Breast epithelium (tissue), 4 donors: ENCODE measurements at regions not wholly inside any gene's neighbourhood (a gene's known extent, or its start where the extent isn't known, plus 50 kb on each side); places are given as distances from the start of the nearest gene placed in this dataset.

Experiments
- DNase-seq, 2 donors: peaks; one replicate each; pipeline ENCODE4 v3.0.0-alpha.2; 2019; ENCODE audit warnings: low spot score in 2 of 2
- H3K27ac ChIP-seq, 2 donors: fragments of 200-600 bp; sonication (generic) in 1 of 2; one replicate each; pipeline ENCODE4 v1.5.1; 2016 to 2019; ENCODE audit warnings: mild to moderate bottlenecking in 1 of 2
- H3K27me3 ChIP-seq, 2 donors: fragments of 200-600 bp; sonication (generic) in 1 of 2; one replicate each; pipeline versions ENCODE4 v1.5.1 to v1.6.0; 2017 to 2019; ENCODE audit warnings: control low read depth in 1 of 2, mild to moderate bottlenecking in 1 of 2
- H3K36me3 ChIP-seq: fragments of 200-600 bp; one replicate; pipeline ENCODE4 v1.5.1; 2019
- H3K4me1 ChIP-seq, 2 donors: fragments of 200-600 bp; sonication (generic); one replicate each; pipeline ENCODE4 v1.5.1; 2016 to 2019; ENCODE audit warnings: control low read depth in 1 of 2
- H3K4me3 ChIP-seq, 3 donors: fragments of 200-600 bp; sonication (generic); 1 replicate in 2 of 3; 2 replicates in 1 of 3; pipeline ENCODE4 v1.5.1; 2016 to 2019; ENCODE audit warnings: mild to moderate bottlenecking in 3 of 3, moderate library complexity in 2 of 3
- H3K9me3 ChIP-seq, 2 donors: fragments of 200-600 bp; sonication (generic) in 1 of 2; one replicate each; pipeline ENCODE4 v1.5.1; 2016 to 2019; ENCODE audit warnings: control low read depth in 1 of 2
- POLR2A ChIP-seq: fragments of 450-650 bp; IDR thresholded peaks from one replicate; pipeline ENCODE4 v1.6.1; 2016; ENCODE audit warnings: antibody characterized with exemption, mild to moderate bottlenecking, moderate library complexity
- POLR2AphosphoS5 ChIP-seq, 3 donors: sonication (generic); formaldehyde crosslinking; IDR thresholded peaks; one replicate each; pipeline ENCODE4 v1.6.1; 2017; ENCODE audit warnings: antibody characterized with exemption in 3 of 3
- intact Hi-C: fragments of 100-400 bp; cut with DNase I; formaldehyde crosslinking; loops from one replicate; pipeline ENCODE4 v1.15.1; 2023; ENCODE audit warnings: low total_unique reads
- TF ChIP-seq, protein P1 (sequence below), 3 donors: fragments of 450-650 bp; IDR thresholded peaks; one replicate each; pipeline ENCODE4 v1.5.1; 2016 to 2017; ENCODE audit warnings: antibody characterized with exemption in 3 of 3, mild to moderate bottlenecking in 3 of 3, moderate library complexity in 3 of 3

DNA sequence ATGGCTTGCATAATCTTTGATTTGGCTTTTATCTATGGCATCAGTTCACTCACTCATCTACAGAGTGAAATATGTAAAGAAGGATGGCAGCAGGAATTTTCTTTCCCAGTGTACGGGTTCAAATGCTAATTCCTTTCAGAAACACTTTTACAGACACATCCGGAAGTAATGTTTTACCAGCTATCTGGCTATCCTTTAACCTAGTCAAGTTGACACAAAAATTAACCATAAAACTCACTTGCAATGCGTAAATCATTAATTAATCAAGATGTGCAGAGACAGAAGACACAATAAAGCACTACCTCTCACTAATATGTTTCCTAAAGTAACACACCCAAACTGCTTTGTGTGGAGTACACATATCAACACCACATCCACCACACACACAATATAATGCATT is 378.9 kb upstream of the ANO3 start:
- no peaks in the 10 kb centered on the region for H3K36me3 ChIP-seq
- intact Hi-C loops: no loop called here
- DNase-seq: no peak
- TF ChIP-seq, protein P1, sequence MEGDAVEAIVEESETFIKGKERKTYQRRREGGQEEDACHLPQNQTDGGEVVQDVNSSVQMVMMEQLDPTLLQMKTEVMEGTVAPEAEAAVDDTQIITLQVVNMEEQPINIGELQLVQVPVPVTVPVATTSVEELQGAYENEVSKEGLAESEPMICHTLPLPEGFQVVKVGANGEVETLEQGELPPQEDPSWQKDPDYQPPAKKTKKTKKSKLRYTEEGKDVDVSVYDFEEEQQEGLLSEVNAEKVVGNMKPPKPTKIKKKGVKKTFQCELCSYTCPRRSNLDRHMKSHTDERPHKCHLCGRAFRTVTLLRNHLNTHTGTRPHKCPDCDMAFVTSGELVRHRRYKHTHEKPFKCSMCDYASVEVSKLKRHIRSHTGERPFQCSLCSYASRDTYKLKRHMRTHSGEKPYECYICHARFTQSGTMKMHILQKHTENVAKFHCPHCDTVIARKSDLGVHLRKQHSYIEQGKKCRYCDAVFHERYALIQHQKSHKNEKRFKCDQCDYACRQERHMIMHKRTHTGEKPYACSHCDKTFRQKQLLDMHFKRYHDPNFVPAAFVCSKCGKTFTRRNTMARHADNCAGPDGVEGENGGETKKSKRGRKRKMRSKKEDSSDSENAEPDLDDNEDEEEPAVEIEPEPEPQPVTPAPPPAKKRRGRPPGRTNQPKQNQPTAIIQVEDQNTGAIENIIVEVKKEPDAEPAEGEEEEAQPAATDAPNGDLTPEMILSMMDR (IDR thresholded peaks at IDR 0.05): no peak
- no peak for TF ChIP-seq POLR2AphosphoS5 (IDR thresholded peaks at IDR 0.05)
- no peak overlapping the region for H3K27ac ChIP-seq
- no peaks in the 10 kb centered on the region for H3K4me1 ChIP-seq
- H3K27me3 ChIP-seq: no peaks in the 10 kb centered on the region
- H3K4me3 ChIP-seq: no peak overlapping the region
- peaks cover 0 to 5% of the 10 kb centered on the region in 2 donors for H3K9me3 ChIP-seq

DNA sequence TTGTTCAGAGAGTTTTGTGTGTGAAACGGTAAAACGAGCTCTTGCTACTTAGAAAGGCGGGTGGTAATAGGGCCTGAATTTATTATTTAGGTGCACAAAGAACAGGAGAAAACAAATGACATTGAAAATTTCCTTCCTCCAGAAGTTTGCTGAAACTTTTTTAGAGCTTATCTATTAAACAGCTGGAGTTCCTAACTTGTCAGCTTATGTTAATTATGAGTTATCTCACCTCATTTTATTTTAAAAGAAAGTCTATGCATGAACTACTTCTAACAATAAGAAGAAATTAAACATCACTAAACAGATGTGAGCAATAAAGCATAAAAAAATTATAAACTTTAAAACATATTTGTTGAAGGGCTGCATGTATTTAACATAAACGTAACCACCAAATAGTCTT is 373.9 kb upstream of the ANO3 start:
- intact Hi-C loops: no loop called here
- TF ChIP-seq, protein P1 (IDR thresholded peaks at IDR 0.05): no peak
- Histone ChIP-seq H3K4me3 (no peak overlapping the region), H3K36me3 (no peaks in the 10 kb centered on the region), H3K27me3 (no peaks in the 10 kb centered on the region), H3K27ac (no peak overlapping the region), H3K4me1 (no peaks in the 10 kb centered on the region), H3K9me3 (no peaks in the 10 kb centered on the region)
- no peak for DNase-seq

DNA sequence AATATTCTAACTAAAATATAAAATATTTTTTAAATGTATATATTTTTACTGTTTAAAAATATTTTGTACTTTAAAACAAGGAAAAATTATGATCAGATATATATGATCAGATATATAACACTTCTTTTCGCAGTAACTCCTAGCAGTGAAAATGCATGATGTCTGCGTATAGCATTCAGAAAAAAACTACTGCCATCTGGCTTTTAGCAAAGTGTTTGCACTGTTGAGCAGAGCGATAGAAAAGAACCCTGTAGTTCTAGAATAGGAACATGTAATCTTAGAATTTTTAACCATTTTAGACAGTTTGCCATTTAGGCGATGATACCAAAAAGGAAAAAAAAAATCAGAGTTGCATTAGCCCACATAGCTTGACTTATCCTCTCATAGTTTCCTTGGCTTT is 370.4 kb upstream of the ANO3 start:
- H3K27me3 ChIP-seq: no peaks in the 10 kb centered on the region
- no peak overlapping the region for H3K27ac ChIP-seq
- no peaks in the 10 kb centered on the region for H3K9me3 ChIP-seq
- no peaks in the 10 kb centered on the region for H3K4me1 ChIP-seq
- intact Hi-C loops: no loop called here
- TF ChIP-seq POLR2A: no peak
- TF ChIP-seq POLR2AphosphoS5 (IDR thresholded peaks at IDR 0.05): no peak
- TF ChIP-seq, protein P1 (IDR thresholded peaks at IDR 0.05): no peak
- no peaks in the 10 kb centered on the region for H3K36me3 ChIP-seq
- no peak for DNase-seq
- no peak overlapping the region for H3K4me3 ChIP-seq

DNA sequence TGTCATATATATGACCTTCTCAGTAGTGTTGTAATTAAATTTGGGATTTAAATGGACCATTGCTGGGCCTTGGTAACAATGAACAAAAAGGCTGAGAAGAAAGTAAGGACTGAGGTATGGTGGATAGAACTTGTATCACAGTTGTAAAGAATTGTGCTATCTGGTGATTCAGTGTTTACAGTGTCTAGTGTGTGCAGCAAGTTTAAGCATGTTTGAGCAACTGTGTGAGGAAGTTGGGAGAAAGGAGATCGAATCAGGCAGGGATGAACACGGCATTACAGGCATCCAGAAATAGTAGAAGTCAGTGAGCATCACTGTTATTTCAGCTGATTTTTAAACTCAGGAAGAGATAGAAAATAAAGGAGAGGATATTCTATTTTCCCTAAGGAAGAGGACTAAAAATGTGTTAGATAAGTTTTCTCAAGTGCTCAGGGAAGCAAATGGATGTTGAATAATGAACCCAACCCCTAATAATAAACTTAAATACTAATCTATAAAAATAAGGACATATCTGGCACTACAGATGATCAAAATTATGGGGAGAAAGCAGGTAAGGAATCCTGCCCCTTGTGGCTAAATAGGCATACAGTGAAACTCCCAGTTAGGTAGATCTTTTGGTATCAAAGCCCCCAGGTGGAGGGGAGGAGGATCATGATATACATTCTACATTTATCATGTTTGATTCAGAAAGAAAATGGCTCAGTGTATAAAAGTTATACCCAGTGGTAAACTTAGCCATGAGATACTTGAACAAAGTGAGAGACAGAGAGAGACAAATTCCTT is 361.0 kb upstream of the ANO3 start:
- intact Hi-C loops: no loop called here

DNA sequence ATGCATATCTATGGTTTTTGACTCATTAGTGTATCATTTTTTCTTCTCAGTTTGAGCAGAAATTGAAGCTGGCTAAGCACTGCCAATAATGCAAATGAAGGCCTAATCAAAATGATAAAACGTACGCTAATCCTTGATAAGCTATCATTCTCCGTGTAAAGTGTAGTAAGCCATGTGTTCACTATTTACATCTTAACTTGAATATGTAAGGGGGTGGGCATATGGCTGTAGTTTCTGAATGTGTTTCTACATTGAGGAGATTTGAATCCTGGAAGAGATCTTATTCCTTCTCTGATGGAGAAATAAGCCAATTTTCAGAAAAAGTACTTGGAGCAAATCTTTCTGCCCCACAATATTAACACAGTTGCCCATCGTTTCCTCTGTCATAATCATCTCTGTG is 351.8 kb upstream of the ANO3 start:
- Histone ChIP-seq H3K9me3 (no peaks in the 10 kb centered on the region), H3K36me3 (no peaks in the 10 kb centered on the region), H3K4me1 (no peaks in the 10 kb centered on the region), H3K4me3 (no peak overlapping the region), H3K27ac (no peak overlapping the region), H3K27me3 (no peaks in the 10 kb centered on the region)
- no peak for TF ChIP-seq POLR2AphosphoS5 (IDR thresholded peaks at IDR 0.05)
- TF ChIP-seq, protein P1 (IDR thresholded peaks at IDR 0.05): no peak
- no peak for TF ChIP-seq POLR2A
- intact Hi-C loops: no loop called here
- no peak for DNase-seq

More for the DNA sequence above, 361.0 kb upstream of the ANO3 start:
- TF ChIP-seq, protein P1 (IDR thresholded peaks at IDR 0.05): no peak
- TF ChIP-seq POLR2A (no peak), POLR2AphosphoS5 (IDR thresholded peaks at IDR 0.05) (no peak)
- Histone ChIP-seq H3K4me1 (no peaks in the 10 kb centered on the region), H3K36me3 (no peaks in the 10 kb centered on the region), H3K9me3 (no peaks in the 10 kb centered on the region), H3K27me3 (no peaks in the 10 kb centered on the region), H3K27ac (no peak overlapping the region), H3K4me3 (no peak overlapping the region)
- no peak for DNase-seq
